ENCODE measurements at regions not wholly inside any gene's neighbourhood (a gene's known extent, or its start where the extent isn't known, plus 50 kb on each side); places are given as distances from the start of the nearest gene placed in this dataset.

DNA sequence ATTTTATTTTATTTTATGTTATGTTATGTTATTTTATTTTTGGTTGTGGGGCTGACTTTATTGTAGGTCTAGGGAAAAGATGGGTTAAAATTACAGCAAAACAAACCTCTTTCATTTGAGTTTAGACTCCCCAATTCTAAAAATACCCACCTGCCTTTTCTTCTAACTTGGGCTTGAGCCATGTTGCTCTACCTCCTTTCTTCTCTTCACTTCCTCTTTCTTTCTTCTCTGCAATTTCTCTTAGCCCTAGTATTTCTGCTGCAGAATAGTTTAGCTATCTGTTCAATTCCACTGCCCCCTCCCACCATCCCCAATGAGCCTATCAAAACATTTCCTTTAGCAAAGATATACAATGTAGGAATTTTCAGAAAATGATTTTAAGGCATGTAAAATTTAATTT lies 653.3 kb downstream of the ARAP2 start:
- no peak for TF ChIP-seq CTCF (IDR thresholded peaks at IDR 0.05)
- no peak for TF ChIP-seq EZH2 (IDR thresholded peaks at IDR 0.05)

Data from neural progenitor cell (in vitro differentiated cells).